GM18505 (cell line): ENCODE measurements at regions not wholly inside any gene's neighbourhood (a gene's known extent, or its start where the extent isn't known, plus 50 kb on each side); places are given as distances from the start of the nearest gene placed in this dataset.

Experiments
- ATAC-seq: cut with Tn5 transposase; IDR thresholded peaks from one replicate; pipeline ENCODE4 v1.9.1; 2021; ENCODE audit not compliant: unreplicated experiment
- POLR2A ChIP-seq: IDR thresholded peaks from 4 replicates; pipeline ENCODE4 v1.6.1; 2011; ENCODE audit warnings: borderline replicate concordance; ENCODE audit not compliant: insufficient read depth, insufficient read length; ENCODE audit errors: extremely low read depth

GRCh38 chr6:142671791-142672190, 273.2 kb downstream of the HIVEP2 start:
- TF ChIP-seq POLR2A, result no peak
- ATAC-seq, result peak; percentile 93

- no peak for ATAC-seq
- TF ChIP-seq POLR2A, result no peak
Observed at GRCh38 chr6:142675517-142675916, 269.5 kb downstream of the HIVEP2 start.

GRCh38 chr6:142676027-142676443, 268.9 kb downstream of the HIVEP2 start:
- no peak for TF ChIP-seq POLR2A
- ATAC-seq, result no peak

GRCh38 chr6:142676647-142677192, 268.3 kb downstream of the HIVEP2 start:
- TF ChIP-seq POLR2A, result no peak
- no peak for ATAC-seq

GRCh38 chr6:142679907-142680700, 264.9 kb downstream of the HIVEP2 start:
- ATAC-seq, result no peak
- TF ChIP-seq POLR2A, result no peak

- TF ChIP-seq POLR2A, result no peak
- ATAC-seq, result no peak
Observed at GRCh38 chr6:142681099-142681498, 263.9 kb downstream of the HIVEP2 start.

GRCh38 chr6:142682985-142683384, 262.0 kb downstream of the HIVEP2 start:
- no peak for TF ChIP-seq POLR2A
- ATAC-seq, result no peak

- TF ChIP-seq POLR2A, result no peak
- no peak for ATAC-seq
Observed at GRCh38 chr6:142683714-142684141, 261.2 kb downstream of the HIVEP2 start.

- no peak for ATAC-seq
- TF ChIP-seq POLR2A, result no peak
Observed at GRCh38 chr6:142684371-142684770, 260.6 kb downstream of the HIVEP2 start.

- no peak for TF ChIP-seq POLR2A
- ATAC-seq, result no peak
Observed at GRCh38 chr6:142685852-142686506, 259.0 kb downstream of the HIVEP2 start.

- no peak for ATAC-seq
- no peak for TF ChIP-seq POLR2A
Observed at GRCh38 chr6:142686507-142686887, 258.5 kb downstream of the HIVEP2 start.

GRCh38 chr6:142692942-142693341, 252.0 kb downstream of the HIVEP2 start:
- TF ChIP-seq POLR2A, result no peak
- ATAC-seq, result peak; percentile 85

GRCh38 chr6:142693441-142693840, 251.5 kb downstream of the HIVEP2 start:
- ATAC-seq, result no peak
- TF ChIP-seq POLR2A, result no peak

GRCh38 chr6:142694054-142694453, 250.9 kb downstream of the HIVEP2 start:
- TF ChIP-seq POLR2A, result no peak
- no peak for ATAC-seq
